ENCODE measurements at regions not wholly inside any gene's neighbourhood (a gene's known extent, or its start where the extent isn't known, plus 50 kb on each side); places are given as distances from the start of the nearest gene placed in this dataset.

DNA sequence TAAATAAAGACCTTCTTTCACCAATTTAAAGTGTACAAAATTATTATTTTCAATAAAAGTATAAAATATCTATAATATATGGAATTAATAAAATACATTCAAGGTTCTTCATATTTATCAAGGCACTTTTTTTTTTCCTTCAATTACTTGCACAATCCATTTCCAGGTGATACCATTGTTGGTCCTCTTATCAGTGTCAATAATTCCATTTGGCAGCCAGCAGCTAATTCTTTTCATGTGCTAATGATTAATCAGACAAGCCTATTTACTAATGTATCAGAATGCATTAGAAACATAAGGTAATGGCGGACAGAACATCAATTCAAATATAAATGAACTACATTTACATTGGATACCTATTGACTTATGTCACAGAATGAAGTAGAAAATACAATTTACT, 622.2 kb downstream of the TOX3 start:
- DNase-seq (ENCODE audit: low read depth in 2 of 3, low spot score in 1 of 3), result no peak

DNA sequence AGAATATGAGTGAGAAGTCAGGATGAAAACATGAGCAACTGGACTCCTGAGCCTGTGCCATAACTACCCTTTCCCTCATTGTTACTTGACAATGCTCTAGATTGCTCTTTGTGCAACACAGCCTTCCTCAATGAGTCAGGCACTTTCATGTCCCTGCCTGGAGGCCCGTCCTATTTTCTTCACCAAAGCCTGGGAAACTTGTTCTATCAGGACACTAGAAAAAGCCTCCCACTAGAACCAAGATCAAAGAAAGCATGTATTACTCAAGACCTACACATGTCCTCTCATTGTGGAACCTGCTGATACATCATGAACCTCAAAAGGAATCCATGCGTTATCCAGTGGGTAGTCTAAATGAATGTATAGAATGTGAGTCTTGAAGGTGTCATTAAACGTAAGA, 624.5 kb downstream of the TOX3 start:
- no peak for DNase-seq (ENCODE audit: low read depth in 2 of 3, low spot score in 1 of 3)

DNA sequence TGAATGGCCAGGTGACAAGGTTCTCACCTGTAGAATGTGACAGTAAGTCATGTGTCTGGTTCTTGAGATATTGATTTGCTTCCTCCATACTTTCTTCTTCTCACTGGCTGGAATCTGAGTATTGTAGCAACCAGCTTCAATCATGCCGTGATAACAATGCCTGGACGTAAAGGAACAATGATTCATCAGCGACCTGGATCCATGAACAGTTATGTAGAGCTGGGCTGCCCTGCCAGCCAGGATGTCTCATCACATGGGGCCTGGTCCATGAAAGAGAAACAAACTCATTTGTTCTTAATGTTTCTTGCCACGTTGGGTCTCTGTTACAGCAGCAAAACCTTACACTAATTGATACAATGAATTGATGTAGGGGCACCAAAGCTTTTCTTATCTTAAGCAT, 627.2 kb downstream of the TOX3 start:
- DNase-seq (ENCODE audit: low read depth in 2 of 3, low spot score in 1 of 3), result no peak

DNA sequence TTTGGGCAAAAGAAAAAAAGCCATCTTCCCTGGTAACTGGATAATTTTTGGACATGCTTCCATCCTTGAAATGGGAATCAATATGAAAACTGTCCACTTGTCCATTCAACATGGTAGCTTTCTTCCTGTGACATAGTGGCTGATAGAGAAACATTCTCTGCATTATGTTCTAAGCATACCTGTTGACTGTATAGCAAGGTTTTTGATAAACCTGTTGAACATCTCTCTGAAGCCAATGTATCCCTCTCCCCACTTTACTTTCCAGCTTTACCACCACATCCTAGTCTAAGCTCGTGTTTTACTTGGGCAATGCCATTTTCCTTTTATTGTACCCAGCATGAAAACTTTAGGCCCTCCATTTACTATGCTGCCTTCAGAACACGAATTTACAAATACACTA, 630.1 kb downstream of the TOX3 start:
- DNase-seq (ENCODE audit: low read depth in 2 of 3, low spot score in 1 of 3), result no peak

DNA sequence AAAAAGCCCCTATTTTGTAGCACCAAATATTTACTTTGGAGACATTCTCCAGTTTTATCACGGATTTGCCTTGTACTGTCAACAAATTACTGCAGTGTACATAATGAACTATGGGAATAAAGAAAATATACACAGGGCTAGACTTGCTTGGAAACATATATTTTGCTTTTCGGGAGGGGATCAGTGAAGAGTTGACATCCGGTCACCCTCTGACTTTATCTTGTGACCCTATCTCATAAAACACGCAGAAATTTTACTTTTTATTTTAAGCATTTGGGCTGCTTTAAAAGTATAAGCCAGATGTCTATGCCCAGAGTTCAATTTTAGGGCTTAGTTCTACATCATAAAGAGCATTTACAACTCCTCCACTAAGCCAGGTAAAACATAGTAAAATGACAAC, 630.7 kb downstream of the TOX3 start:
- DNase-seq (ENCODE audit: low read depth in 2 of 3, low spot score in 1 of 3), result no peak

DNA sequence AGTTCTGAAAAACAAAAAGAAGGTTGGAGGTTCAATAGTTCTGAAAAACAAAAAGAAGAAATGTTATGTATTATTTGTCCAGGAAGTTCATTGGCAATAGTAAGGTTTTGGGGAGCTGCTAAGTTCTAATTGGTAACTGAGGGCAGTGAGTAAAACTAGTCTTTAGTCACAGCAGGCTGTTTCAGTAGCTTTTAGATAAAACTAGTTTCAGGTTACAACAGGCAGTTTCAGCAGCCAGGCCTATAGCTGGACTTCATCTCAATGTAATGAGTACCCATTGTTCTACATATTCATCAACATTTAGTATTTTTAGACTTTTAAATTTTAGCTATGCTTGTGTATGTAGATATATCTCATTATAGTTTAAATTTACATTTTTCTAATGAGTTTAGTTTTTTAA, 639.3 kb downstream of the TOX3 start:
- no peak for DNase-seq (ENCODE audit: low read depth in 2 of 3, low spot score in 1 of 3)

DNA sequence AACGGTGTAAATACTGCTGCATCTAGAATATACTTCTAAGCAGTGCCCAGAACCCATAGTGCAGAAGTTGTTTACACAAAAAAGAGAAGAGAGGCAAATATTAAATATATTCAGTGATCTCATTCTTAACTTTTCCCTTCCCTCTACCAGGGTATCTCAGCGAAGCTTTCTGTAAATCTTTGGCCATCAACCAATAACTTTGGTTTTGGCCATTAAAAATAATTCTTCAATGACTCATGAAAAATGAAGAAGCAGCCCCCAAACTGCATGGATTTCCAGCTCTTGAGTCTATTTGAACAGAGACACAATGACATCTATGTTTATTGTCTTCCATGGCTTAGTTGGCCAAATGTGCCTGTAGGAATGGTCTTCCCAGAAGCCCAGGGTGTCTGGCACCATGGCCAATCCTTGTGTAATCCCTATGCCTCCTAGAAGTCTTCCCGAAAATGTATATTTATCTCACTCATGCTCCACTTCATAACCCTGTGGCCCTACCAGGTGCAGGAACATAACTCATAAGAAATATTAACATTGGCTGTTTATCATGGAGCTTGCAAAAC, 646.6 kb downstream of the TOX3 start:
- no peak for DNase-seq (ENCODE audit: low read depth in 2 of 3, low spot score in 1 of 3)

DNA sequence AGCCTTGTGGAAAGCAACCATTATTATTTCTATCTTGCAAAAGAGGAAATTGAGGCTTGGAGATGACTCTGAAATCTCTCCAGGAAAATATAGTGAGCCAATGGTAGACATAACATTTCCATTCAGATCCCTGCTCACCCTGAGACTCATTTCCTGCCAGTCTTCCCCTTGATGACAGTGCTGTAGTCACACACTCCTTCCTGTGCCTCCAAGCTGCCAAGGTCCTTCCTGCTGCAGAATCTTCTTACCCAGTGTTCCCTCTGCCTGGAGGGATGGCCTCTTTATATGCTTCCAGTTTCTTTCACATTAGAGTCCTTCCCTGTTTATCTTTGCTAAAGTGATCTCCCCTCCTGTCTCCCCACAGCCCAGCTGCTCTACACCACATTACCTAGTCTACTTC, 648.1 kb downstream of the TOX3 start:
- DNase-seq (ENCODE audit: low read depth in 2 of 3, low spot score in 1 of 3), result no peak

DNA sequence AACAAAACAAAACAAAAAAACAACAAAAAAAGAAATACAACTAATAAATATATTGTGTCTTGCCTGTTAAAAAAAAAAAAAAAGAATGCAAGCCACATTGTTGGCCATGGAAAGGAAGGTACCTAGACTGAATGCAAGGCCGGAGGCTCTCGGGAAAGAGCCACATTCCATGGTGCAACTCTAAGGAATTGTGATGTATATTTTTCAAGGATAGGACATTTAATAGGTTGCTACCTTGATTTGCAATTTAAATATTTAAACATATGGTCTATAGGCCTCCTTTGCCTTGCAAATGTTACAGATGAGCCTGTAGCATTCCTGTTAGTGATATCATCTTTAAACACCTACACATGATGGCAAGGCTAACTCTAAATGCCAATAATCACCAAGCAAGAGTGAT, 650.9 kb downstream of the TOX3 start:
- DNase-seq (ENCODE audit: low read depth in 2 of 3, low spot score in 1 of 3), result no peak

DNA sequence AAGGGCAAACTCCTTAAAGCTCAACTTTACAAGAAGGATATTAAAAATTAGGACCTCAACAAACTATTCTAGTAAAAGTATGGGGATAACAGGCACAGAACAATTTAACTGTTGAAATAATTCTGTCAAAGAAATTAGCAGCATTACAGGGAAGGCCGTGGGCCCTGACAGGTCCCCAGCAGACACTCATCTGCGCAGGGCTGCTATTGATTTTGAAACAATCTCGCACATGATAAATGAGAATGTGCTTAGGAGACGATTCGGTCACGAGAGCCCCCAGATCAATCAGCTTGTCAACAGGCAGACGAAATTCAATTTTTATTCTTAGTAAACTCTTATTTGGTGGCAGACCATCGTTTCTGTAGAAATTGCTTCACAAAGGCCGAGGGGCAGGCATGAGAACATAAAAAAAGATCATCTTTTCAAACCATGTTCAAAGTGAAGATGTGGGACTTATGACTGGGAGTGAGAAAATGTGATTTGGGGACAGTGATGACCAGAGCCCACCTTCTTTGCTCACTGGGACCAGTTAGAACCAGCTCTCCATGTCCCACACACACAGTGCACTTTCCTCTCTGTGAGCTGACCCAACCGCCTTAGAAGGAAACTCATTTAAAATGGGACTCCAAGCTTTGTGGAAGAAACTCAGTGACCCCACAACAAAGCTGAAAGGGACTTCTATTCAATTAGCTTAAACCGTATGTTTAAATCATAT, 654.5 kb downstream of the TOX3 start:
- no peak for DNase-seq (ENCODE audit: low read depth in 2 of 3, low spot score in 1 of 3)

DNA sequence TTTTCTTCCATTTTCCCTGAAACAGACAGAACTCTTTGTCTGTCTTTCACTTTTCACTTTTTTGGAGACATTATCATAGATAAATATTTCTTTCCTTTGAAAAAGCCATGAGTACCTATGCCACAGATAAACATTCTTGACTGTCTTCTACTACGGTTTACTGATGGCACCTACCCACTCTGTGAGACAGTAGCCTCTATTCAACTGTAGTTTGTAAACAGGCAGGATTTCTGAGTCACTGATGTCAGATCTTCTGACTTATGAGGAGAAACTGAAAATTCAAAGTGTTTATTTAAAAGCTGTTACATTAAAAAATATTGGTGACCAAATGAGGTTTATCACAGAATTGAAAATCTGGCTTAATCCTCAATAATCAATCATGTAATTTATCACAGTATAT, 658.4 kb downstream of the TOX3 start:
- DNase-seq (ENCODE audit: low read depth in 2 of 3, low spot score in 1 of 3), result no peak

DNA sequence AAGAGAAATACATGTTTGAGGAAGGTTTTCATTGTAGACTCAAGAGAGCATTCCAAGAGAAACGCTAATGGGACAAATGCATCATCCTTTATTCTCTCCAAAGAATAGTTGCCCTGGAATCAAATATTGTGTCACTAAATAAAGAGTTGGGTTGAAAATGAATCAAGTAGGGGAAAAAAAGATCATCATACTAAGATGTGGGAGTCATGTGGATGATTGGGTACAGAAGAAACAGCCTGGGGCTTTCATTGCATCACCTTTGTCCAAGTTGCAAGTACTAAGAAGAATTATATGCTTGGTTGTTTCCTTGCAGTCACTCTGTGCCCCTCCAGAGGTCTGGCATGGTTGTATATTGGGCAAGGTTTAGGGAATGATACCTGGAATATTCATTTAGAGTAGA, 658.9 kb downstream of the TOX3 start:
- DNase-seq (ENCODE audit: low read depth in 2 of 3, low spot score in 1 of 3), result no peak

DNA sequence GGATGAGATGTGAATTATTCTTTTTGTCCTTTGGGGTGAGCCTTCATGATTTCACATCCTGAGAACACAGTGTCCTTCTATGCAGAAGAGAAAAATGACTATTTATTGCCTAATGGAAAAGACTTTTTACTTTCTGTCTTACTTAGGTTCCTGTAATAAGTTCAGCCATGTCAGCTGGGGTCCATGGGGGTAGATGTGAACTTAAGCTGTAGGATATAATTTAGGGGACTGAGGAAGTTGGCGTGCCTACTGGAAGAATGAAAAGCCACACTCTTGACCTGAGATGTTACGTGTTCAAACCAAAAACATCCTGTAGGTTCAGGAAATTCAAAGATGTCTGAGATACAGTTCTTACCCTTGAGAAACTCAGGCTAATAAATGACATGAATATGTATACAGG, 660.5 kb downstream of the TOX3 start:
- DNase-seq (ENCODE audit: low read depth in 2 of 3, low spot score in 1 of 3), result no peak

DNA sequence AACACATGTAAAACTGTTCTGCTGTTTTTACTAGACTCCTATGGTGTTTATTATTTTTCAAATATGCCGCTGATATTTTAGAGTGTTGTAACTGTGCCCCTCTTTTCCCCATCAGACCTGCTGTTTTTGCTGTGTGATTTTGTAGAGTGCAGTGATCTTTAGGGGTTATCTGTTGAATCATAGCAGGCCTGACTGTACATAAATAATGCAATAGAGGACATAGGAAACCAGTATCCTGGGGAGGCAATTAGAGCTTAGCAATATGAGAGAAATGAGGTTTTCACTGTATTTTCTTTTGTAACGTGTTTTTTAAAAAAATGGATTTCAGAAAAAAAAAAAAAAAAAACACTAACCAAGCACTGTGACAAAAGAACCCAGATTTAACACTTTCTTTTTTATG, 662.2 kb downstream of the TOX3 start:
- no peak for DNase-seq (ENCODE audit: low read depth in 2 of 3, low spot score in 1 of 3)

DNA sequence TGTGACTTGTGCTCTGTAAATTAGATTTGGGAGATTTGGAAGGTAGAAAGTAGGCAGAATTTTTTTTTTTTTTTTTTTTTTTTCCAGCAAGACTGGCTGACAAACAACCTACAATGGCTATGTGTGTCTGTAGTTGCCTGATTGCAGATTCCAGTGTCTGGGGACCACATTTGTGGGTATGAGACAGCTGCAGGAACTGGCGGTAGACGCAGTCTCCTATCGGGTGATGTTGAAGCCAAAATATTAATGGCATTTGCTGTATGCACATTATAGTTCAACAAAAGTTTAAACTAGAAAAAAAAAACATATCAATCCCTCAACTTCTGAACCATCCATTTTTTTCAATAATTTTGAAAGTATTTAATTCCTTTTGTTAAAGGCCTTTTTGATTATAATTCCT, 665.2 kb downstream of the TOX3 start:
- no peak for DNase-seq (ENCODE audit: low read depth in 2 of 3, low spot score in 1 of 3)

DNA sequence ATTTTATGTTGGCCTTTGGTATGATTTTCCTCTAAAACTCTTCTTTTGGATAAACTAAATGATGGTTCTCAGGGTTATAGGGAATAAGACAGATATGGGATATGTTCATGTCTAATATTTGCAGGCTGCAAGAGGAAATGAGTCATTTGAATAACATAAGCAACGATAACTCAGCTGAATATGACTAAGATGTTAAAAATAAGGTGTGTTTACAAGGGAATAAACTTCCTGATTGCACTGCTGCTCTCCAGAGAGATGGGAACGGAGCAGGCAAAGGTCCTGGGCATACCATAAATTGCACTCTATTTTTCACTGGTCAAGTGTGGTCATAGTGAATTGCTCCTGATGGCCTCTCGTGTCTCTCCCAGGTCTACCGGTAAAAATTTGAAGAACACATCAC, 666.2 kb downstream of the TOX3 start:
- DNase-seq (ENCODE audit: low read depth in 2 of 3, low spot score in 1 of 3), result no peak

DNA sequence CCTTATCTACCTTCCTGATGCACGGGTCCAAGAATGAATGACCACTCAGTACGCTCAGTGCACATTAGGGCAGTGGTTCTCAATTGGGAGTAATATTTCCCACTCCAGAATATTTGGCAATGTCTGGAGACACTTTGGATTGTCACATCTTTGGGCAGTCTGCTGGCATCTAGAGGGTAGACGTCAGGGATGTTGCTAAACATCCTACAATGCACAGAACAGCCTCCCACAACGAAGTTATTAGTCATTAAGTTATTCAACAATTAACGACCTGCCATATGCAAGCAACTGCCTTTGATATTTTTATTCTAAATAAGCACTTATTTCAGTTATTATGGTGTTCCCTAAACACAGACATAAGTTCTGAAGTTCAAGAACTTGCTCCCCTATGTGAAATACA, 669.3 kb downstream of the TOX3 start:
- DNase-seq (ENCODE audit: low read depth in 2 of 3, low spot score in 1 of 3), result no peak

DNA sequence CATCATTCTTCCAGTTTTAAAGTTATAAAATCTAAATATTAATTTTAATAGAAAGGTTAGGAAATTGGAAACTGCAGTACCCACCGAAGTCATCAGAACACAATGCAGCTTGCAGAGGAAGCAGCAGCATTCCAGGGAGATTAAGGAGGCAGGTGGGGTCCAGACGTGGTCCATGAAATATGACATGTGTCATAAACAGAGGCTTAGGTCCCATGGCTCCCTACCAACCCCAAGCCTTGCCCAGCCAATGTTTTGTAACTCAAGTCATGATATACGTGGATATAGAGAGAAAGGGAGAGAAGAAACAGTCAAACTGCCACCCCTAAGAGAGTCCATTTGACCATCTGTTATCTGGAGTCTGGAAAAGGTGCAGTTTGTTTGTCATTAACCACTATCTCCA, 670.0 kb downstream of the TOX3 start:
- DNase-seq (ENCODE audit: low read depth in 2 of 3, low spot score in 1 of 3), result no peak

DNA sequence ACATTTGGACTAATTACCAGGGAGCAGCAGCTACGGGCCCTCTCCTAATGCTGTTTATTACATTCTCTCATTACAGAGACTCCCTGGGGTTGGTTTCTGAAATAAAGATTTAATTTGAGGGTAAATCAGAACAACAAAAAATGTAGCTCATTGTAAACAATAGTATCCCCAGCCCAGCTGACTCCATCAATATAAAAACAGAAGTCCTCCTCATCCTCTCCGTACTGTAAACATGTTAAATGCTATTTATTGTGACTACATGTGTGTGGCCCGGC, 670.4 kb downstream of the TOX3 start:
- DNase-seq (ENCODE audit: low read depth in 2 of 3, low spot score in 1 of 3), result no peak

DNA sequence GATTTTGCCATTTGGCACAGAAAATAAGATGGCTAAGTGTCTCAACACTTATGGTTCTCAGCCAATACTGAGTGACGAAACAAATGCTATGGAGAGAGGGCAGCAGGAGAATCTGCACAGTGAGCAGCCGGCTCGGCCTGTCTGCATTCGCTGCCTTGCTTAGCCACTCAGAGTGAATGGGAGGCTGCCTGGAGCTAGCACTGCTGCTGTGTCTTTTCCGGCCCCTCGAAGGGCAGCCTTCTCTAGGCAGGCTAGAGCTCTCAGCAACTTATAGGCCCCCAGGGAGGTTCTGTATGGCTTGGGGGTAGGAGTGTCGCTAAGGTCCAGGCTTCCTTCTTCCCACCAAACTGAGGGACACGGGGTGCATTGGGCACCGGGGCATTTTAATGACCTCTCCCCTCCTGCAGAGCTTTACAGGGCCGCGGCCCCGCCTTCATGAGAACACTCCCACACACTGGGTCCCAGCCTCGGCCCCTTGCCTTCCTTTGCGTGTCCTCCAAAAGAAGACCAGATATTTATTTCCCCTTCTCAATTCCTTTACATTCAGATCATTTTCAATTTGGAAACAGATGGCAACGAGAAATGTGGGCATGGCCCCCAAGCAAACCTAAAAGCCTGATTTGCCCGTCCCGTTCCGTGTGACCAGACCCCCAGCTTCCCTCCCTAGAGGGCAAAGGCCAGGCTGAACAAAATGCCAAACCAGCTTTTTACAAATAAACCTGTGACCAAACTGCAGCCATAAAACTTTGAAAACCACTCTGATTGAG, 670.9 kb downstream of the TOX3 start:
- DNase-seq (ENCODE audit: low read depth in 2 of 3, low spot score in 1 of 3), result no peak

DNA sequence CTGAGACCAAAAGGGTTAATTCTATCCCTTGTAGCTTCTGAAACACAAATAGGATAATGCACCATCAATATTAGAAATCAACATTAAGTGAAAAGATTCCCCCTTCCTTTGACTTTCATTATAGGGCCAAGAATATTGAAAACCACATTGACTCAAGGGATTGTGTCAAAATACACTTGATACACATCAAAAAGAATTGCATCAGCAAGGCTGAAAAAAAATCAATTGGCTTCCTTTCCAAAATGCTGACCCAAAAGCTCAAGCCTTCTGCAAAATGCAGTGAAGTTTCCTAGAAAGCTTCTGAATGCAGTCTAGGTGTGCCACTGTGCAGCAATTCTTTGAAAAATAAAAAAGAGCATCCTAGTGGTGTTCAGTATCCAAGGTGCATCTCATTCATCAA, 674.4 kb downstream of the TOX3 start:
- no peak for DNase-seq (ENCODE audit: low read depth in 2 of 3, low spot score in 1 of 3)

DNA sequence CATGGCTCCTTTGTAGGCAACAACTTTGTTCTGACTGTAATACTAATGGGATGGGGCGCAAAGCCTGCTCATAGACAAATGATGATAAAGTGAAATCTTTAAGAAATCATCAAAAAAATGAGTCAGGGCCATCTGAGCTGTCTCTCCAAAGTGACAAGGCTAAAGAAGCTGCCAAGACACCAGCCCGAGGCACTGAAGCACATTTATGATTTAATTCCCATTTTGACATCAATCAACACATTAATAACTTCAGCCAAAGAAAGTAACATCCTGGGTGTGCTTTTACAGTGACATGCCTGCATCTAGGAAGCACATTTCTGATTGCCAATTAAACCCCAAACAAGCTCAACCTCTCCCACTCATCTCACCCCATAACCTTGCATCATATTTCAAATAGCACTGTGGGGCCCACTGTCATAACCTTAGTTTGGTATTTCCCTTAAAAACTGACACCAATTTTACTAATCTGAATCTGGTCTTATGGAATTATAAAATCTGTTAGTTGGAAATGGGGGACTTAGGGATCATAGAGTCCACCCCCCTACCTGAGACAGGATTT, 676.6 kb downstream of the TOX3 start:
- no peak for DNase-seq (ENCODE audit: low read depth in 2 of 3, low spot score in 1 of 3)

DNA sequence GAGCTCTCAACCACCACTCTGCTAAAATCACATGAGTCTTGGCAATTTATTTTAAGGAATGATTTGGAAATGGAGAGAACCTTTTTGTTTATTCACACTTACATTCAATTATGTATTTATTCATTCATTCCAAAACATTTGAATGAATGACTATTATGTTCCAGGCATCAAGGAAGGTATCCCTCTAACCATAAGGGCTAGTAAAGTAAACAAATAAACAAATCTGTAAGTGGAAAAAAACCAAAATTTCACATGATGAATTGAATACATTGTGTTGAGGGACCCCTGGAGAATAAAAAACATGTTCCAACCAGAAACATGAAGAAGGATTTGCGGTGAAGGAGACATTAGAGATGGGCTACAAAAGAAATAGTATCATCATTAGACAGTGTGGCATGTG, 677.8 kb downstream of the TOX3 start:
- no peak for DNase-seq (ENCODE audit: low read depth in 2 of 3, low spot score in 1 of 3)
